NB4 (cell line): ENCODE measurements at regions not wholly inside any gene's neighbourhood (a gene's known extent, or its start where the extent isn't known, plus 50 kb on each side); places are given as distances from the start of the nearest gene placed in this dataset.

Source experiments
- CTCF ChIP-seq: IDR thresholded peaks from one replicate; pipeline ENCODE4 v1.5.1; 2012; ENCODE audit warnings: low read depth, low read length
- MAX ChIP-seq: IDR thresholded peaks from 2 replicates; pipeline ENCODE4 v1.6.1; 2011; ENCODE audit warnings: low read depth, low read length
- MYC ChIP-seq: IDR thresholded peaks from 2 replicates; pipeline ENCODE4 v1.6.1; 2011; ENCODE audit warnings: low read depth, low read length
- POLR2A ChIP-seq: IDR thresholded peaks from 2 replicates; pipeline ENCODE4 v1.6.1; 2011; ENCODE audit warnings: mild to moderate bottlenecking; ENCODE audit not compliant: insufficient read length; ENCODE audit errors: extremely low read depth

- TF ChIP-seq CTCF (no peak), POLR2A (no peak), MAX (no peak), MYC (no peak)
Observed at GRCh38 chr18:56302156-56302555, 336.2 kb downstream of the TXNL1 start.
